ENCODE measurements at regions not wholly inside any gene's neighbourhood (a gene's known extent, or its start where the extent isn't known, plus 50 kb on each side); places are given as distances from the start of the nearest gene placed in this dataset.

DNA sequence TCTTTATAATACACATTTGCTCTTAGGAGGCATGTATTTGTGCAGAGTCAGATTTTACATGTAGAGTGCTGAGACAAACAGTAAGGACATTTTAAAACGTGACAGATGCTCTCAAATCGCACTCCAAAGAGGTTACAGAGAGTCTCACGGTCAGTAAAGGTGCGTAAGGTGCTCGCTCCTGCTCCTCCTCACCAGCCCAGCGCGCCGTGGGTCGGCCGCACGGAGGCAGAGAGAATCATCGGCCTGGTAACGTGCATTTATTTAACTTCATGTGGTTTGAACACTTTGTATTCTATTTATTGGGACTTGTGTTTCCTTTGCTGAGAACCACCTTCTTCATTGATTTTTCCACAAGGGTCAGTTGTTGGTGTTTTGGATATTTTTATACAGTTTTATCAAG, 900.1 kb downstream of the BRD1 start:
- DNase-seq (ENCODE audit: insufficient read length, low spot score) (no peak), FAIRE-seq (no peak)
- TF ChIP-seq, protein P1, sequence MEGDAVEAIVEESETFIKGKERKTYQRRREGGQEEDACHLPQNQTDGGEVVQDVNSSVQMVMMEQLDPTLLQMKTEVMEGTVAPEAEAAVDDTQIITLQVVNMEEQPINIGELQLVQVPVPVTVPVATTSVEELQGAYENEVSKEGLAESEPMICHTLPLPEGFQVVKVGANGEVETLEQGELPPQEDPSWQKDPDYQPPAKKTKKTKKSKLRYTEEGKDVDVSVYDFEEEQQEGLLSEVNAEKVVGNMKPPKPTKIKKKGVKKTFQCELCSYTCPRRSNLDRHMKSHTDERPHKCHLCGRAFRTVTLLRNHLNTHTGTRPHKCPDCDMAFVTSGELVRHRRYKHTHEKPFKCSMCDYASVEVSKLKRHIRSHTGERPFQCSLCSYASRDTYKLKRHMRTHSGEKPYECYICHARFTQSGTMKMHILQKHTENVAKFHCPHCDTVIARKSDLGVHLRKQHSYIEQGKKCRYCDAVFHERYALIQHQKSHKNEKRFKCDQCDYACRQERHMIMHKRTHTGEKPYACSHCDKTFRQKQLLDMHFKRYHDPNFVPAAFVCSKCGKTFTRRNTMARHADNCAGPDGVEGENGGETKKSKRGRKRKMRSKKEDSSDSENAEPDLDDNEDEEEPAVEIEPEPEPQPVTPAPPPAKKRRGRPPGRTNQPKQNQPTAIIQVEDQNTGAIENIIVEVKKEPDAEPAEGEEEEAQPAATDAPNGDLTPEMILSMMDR (IDR thresholded peaks at IDR 0.05; ENCODE audit: insufficient read depth, missing control alignments): no peak

DNA sequence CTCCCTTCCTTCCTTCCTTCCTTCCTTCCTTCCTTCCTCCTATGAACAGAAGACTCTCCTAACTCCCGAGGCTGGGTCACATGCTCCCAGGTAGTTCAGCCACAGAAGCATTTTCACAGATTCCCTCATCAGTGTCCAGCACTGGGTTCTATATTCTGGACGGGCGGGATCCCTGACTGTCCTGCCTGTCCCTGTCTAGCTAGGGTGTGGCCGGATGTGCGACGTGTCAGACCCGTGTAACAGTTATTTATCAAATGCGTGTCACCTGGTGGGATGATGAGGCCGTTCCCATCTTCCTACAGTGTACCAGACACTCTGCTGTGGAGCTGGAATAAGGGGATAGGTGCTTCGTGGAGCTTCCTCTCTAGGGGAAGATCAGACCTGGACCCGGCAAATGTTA, 901.0 kb downstream of the BRD1 start:
- TF ChIP-seq, protein P1 (IDR thresholded peaks at IDR 0.05; ENCODE audit: insufficient read depth, missing control alignments): no peak
- no peak for DNase-seq (ENCODE audit: insufficient read length, low spot score)
- FAIRE-seq: no peak

DNA sequence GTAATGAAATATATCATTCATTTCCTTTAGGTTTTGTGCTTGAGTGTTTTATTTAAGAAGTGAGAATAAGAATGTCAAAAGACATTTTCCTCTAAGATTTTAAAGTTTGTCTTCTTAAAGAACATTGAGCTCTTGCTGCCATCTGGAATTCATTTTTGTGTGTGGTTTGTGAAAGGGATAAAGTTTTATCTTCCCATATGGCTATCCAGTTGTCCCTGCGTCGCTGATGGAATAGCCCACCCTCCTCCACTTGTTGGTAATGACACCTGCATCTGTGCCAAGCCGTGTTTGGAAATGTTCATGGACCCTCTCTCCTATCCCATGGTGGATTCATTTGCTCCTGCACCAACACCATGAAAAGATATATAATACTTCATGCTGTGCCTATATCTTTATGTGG, 901.5 kb downstream of the BRD1 start:
- TF ChIP-seq, protein P1 (IDR thresholded peaks at IDR 0.05; ENCODE audit: insufficient read depth, missing control alignments): no peak
- FAIRE-seq (no peak), DNase-seq (ENCODE audit: insufficient read length, low spot score) (no peak)

DNA sequence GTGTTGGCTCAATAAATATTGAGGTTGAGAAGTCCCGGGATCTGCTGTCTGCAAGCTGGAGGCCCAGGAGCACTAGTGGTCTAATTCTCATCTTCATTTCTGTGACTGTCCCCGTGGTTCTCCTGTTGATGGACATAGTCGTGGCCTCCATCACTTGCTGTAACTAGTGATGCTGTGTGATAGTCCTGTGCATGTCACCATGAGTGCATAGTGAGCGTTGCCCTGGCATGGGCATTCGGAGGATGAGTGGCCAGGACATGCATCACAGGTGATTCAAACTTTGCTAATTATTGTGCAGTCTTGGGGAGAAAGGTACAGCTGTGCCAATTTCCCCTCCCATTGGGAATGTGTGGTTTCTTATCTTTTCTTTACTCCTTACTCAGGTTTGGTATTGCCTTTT, 902.2 kb downstream of the BRD1 start:
- TF ChIP-seq, protein P1 (IDR thresholded peaks at IDR 0.05; ENCODE audit: insufficient read depth, missing control alignments): no peak
- DNase-seq (ENCODE audit: insufficient read length, low spot score) (no peak), FAIRE-seq (no peak)

DNA sequence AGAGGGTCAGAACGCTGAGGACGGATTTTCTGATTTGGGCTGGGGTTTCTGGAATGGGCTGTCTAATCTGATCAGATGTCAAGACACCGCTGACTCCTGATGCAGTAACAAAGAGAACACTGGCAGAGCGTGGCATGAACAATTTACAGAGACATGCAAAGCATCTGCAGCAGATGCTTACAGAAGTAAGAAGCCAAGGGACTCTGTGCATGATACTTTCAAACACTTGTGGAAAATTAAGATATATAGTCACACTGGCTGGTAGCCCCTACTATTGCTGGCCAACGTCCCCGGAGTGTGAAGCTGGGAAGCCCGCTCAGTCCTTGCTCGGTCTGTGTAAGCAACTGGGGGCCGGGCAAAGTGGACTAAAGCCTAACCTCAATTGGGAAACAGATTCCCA, 903.7 kb downstream of the BRD1 start:
- FAIRE-seq (no peak), DNase-seq (ENCODE audit: insufficient read length, low spot score) (no peak)
- TF ChIP-seq, protein P1 (IDR thresholded peaks at IDR 0.05; ENCODE audit: insufficient read depth, missing control alignments): no peak

DNA sequence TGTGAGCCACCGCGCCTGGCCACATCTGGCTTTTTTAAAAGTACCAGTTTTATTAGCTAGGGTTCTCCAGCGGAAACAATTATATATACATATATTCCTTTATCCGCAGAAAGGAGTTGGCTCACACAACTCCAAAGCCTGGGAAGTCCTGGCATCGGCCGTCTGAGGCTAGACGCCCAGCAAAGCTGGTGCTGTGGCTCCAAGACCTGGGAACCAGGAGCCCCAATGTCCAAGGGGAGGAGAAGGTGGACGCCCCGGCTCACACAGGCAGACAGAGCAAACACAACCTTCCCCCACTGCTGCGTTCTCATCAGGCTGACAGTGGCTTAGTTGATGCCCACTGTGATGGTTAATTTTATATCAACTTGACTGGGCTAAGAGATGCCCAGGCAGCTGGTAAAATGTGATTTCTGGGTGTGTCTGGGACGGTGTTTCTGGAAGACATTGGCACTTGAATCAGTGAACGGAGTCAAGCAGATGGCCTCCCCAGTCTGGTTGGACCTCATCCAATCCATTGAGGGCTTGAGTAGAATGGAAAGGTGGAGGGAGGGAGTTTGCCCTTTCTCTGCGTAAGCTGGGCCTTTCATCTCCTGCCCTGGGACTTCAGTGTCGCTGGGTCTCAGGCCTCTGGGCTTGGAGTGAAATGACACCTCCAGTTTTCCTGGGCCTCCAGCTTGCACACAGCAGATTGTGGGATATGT, 904.4 kb downstream of the BRD1 start:
- TF ChIP-seq, protein P1 (IDR thresholded peaks at IDR 0.05; ENCODE audit: insufficient read depth, missing control alignments): no peak
- DNase-seq (ENCODE audit: insufficient read length, low spot score): no peak
- FAIRE-seq: no peak

DNA sequence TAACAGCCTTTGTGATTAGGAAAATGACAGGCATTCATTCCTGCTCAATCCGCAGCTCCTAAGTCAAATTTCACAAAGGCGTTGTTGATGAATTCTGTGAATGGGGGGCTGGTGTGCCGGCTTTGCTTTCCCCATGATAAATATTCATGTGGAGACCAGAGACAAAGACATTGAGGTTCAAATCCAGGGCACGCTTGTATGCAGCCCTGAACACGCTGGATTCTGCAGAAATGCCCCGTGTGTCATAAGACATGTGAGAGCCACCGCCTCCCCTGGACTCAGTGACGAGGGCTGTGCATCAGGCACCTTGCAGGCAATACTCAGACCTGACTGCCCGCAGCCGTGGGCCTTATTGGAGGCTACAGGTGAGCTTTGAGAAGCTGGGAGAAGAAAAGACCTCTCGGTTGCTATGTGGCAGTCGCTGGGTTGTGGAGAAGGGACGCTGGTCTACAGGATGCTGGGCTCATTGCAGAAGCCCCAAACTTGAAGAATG, 906.2 kb downstream of the BRD1 start:
- TF ChIP-seq, protein P1 (IDR thresholded peaks at IDR 0.05; ENCODE audit: insufficient read depth, missing control alignments): no peak
- no peak for FAIRE-seq
- DNase-seq (ENCODE audit: insufficient read length, low spot score): no peak

Data from D721Med (cell line).